Amniotic stem cell (primary cell): ENCODE measurements at regions not wholly inside any gene's neighbourhood (a gene's known extent, or its start where the extent isn't known, plus 50 kb on each side); places are given as distances from the start of the nearest gene placed in this dataset.

ENCODE experiments used
- DNase-seq: peaks from one replicate; lab custom pipeline; 2025; lab: John Stamatoyannopoulos, UW

GRCh38 chr4:127162741-127163140 is 470.0 kb upstream of the INTU start:
- DNase-seq: peak; percentile 51

- DNase-seq: no peak
Observed at GRCh38 chr4:127165971-127166370, 466.8 kb upstream of the INTU start.

- no peak for DNase-seq
Observed at GRCh38 chr4:127174201-127174600, 458.6 kb upstream of the INTU start.

- DNase-seq: no peak
Observed at GRCh38 chr4:127174616-127175015, 458.1 kb upstream of the INTU start.

GRCh38 chr4:127179256-127180087 is 453.3 kb upstream of the INTU start:
- DNase-seq: no peak

GRCh38 chr4:127181001-127181400 is 451.8 kb upstream of the INTU start:
- DNase-seq: no peak

- no peak for DNase-seq
Observed at GRCh38 chr4:127182687-127183086, 450.1 kb upstream of the INTU start.

- no peak for DNase-seq
Observed at GRCh38 chr4:127188847-127189246, 443.9 kb upstream of the INTU start.

GRCh38 chr4:127194281-127194680 is 438.5 kb upstream of the INTU start:
- DNase-seq: no peak

- DNase-seq: no peak
Observed at GRCh38 chr4:127196655-127197352, 436.0 kb upstream of the INTU start.

GRCh38 chr4:127203562-127204200 is 429.1 kb upstream of the INTU start:
- peak; percentile 61 for DNase-seq

- no peak for DNase-seq
Observed at GRCh38 chr4:127204322-127204721, 428.4 kb upstream of the INTU start.

- no peak for DNase-seq
Observed at GRCh38 chr4:127209580-127210095, 423.1 kb upstream of the INTU start.

GRCh38 chr4:127210893-127211649 is 421.7 kb upstream of the INTU start:
- no peak for DNase-seq

GRCh38 chr4:127211650-127212560 is 420.9 kb upstream of the INTU start:
- no peak for DNase-seq

- no peak for DNase-seq
Observed at GRCh38 chr4:127212701-127213100, 420.1 kb upstream of the INTU start.

GRCh38 chr4:127214016-127214415 is 418.7 kb upstream of the INTU start:
- no peak for DNase-seq

- DNase-seq: no peak
Observed at GRCh38 chr4:127214931-127215330, 417.8 kb upstream of the INTU start.

- no peak for DNase-seq
Observed at GRCh38 chr4:127217586-127218229, 415.0 kb upstream of the INTU start.

GRCh38 chr4:127219232-127219631 is 413.5 kb upstream of the INTU start:
- DNase-seq: no peak
